ENCODE measurements at regions not wholly inside any gene's neighbourhood (a gene's known extent, or its start where the extent isn't known, plus 50 kb on each side); places are given as distances from the start of the nearest gene placed in this dataset.

DNA sequence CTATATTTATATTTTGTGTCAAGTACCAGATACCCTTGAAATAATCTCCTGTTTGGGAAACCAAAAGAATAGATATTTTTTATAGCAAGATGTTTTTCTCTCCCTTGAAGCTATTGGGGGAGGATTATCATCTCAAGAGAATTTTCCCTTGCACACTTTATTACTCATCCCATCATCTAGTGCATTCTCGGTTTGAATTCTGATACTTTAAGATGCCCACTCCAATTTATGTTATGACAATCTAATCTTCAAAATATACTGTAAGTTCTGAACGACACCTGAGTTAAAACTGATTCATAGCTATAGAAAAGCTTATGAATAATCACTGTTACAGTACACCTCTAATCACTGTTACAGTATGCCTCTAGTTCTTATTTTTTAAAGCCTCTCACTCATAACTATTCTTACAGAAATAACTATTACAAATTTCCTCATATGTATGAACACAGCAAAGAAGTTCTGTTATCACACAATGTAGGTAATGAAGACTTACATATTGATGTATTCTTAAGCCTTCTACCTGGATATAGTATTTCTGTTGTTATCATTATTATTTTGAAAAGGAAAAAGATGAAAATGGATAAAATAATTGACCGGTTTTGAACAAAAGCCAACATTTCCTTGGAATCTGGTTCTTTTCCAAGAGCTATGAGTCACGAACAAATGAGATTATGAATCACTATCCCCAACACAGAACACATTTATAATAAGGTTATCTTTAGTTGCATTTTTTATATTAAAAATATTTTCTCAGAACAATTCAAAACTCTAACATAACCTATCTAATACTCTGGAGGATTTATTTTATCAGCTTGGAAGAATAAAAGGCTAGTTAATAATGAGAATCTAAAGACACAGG, 72.3 kb upstream of the FAM13C start (continued):
- TF ChIP-seq, protein P1, sequence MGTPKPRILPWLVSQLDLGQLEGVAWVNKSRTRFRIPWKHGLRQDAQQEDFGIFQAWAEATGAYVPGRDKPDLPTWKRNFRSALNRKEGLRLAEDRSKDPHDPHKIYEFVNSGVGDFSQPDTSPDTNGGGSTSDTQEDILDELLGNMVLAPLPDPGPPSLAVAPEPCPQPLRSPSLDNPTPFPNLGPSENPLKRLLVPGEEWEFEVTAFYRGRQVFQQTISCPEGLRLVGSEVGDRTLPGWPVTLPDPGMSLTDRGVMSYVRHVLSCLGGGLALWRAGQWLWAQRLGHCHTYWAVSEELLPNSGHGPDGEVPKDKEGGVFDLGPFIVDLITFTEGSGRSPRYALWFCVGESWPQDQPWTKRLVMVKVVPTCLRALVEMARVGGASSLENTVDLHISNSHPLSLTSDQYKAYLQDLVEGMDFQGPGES (IDR thresholded peaks at IDR 0.05; ENCODE audit: low read depth, low read length) = no peak
- TF ChIP-seq POLR2AphosphoS5 (IDR thresholded peaks at IDR 0.05; ENCODE audit: low read depth, low read length) (peak; percentile 48; the same call in 1 of the 2 replicates), JUND (IDR thresholded peaks at IDR 0.05) (peak; percentile 88), USF1 (IDR thresholded peaks at IDR 0.05; ENCODE audit: borderline replicate concordance, low read depth) (no peak), EP300 (IDR thresholded peaks at IDR 0.05; ENCODE audit: borderline replicate concordance in 1 of 2, low read depth in 1 of 2, low read length in 1 of 2) (peak; percentile 72 to 83), SMC3 (IDR thresholded peaks at IDR 0.05; ENCODE audit: low read depth, low read length) (no peak), GABPA (IDR thresholded peaks at IDR 0.05; ENCODE audit: low read depth) (no peak), NRF1 (IDR thresholded peaks at IDR 0.05; ENCODE audit: low read depth, low read length) (no peak), PBX3 (IDR thresholded peaks at IDR 0.05) (peak; percentile 86)

GRCh38 chr10:59433720-59434428, 71.5 kb upstream of the FAM13C start:
- WGBS (ENCODE audit: low lambda C conversion rate) = 79% methylated on average over 2 of the region's 2 CpGs
- no peak overlapping the region for H3K4me3 ChIP-seq (ENCODE audit: low read depth in 2 of 2, low read length in 1 of 2)

More at GRCh38 chr10:59433720-59434428, 71.5 kb upstream of the FAM13C start:
- no peaks in the 10 kb centered on the region for H3K9me2 ChIP-seq
- TF ChIP-seq NRF1 (IDR thresholded peaks at IDR 0.05; ENCODE audit: low read depth, low read length) (no peak), FOXM1 (IDR thresholded peaks at IDR 0.05; ENCODE audit: low read depth) (no peak), RFX5 (IDR thresholded peaks at IDR 0.05; ENCODE audit: low read length) (no peak), TCF12 (IDR thresholded peaks at IDR 0.05) (peak; percentile 35; the same call in 1 of the 2 replicates), RXRA (IDR thresholded peaks at IDR 0.05; ENCODE audit: borderline replicate concordance, low read depth) (no peak), MEF2A (IDR thresholded peaks at IDR 0.05; ENCODE audit: borderline replicate concordance, low read depth) (no peak), MXI1 (IDR thresholded peaks at IDR 0.05; ENCODE audit: low read depth, low read length) (no peak), TEAD4 (IDR thresholded peaks at IDR 0.05; ENCODE audit: borderline replicate concordance, insufficient read depth) (no peak), JUND (IDR thresholded peaks at IDR 0.05) (no peak), RCOR1 (IDR thresholded peaks at IDR 0.05; ENCODE audit: low read length) (no peak), EP300 (IDR thresholded peaks at IDR 0.05; ENCODE audit: borderline replicate concordance in 1 of 2, low read depth in 1 of 2, low read length in 1 of 2) (no peak), PBX3 (IDR thresholded peaks at IDR 0.05) (peak; percentile 41; the same call in 1 of the 2 replicates), RAD21 (IDR thresholded peaks at IDR 0.05; ENCODE audit: low read length) (no peak), EZH2phosphoT487 (IDR thresholded peaks at IDR 0.05; ENCODE audit: borderline replicate concordance, low read depth) (no peak)
- TF ChIP-seq, protein P2, sequence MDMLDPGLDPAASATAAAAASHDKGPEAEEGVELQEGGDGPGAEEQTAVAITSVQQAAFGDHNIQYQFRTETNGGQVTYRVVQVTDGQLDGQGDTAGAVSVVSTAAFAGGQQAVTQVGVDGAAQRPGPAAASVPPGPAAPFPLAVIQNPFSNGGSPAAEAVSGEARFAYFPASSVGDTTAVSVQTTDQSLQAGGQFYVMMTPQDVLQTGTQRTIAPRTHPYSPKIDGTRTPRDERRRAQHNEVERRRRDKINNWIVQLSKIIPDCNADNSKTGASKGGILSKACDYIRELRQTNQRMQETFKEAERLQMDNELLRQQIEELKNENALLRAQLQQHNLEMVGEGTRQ (IDR thresholded peaks at IDR 0.05; ENCODE audit: borderline replicate concordance, low read depth, low read length) = no peak
- TF ChIP-seq, protein P3, sequence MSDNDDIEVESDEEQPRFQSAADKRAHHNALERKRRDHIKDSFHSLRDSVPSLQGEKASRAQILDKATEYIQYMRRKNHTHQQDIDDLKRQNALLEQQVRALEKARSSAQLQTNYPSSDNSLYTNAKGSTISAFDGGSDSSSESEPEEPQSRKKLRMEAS (IDR thresholded peaks at IDR 0.05; ENCODE audit: low read depth) = no peak
- peaks cover 23% of the 10 kb centered on the region for H3F3A ChIP-seq (replicated peaks; ENCODE audit: insufficient read depth)
- H3K4me2 ChIP-seq = peak overlapping the region; percentile 60
- DNase-seq = no peak
- peaks cover 12 to 39% of the 10 kb centered on the region in 2 experiments for H3K4me1 ChIP-seq (ENCODE audit: control insufficient read depth in 1 of 2, insufficient read depth in 2 of 2, low read depth in 1 of 2, low read length in 1 of 2)
- H4K20me1 ChIP-seq (ENCODE audit: insufficient read depth) = no peaks in the 10 kb centered on the region
- H3K9ac ChIP-seq = no peak overlapping the region
- no peaks in the 10 kb centered on the region for H3K27me3 ChIP-seq (ENCODE audit: insufficient read depth)
- peak overlapping the region; percentile 79 to 92; a peak in 3 of 4 replicates for H3K27ac ChIP-seq (ENCODE audit: low read depth in 2 of 2, low read length in 1 of 2)
- no peak overlapping the region for H2AFZ ChIP-seq (ENCODE audit: low read depth)
- ChIA-PET CTCF (interaction anchor here (1.2 to 1.4 kb wide), 3 partner anchors 147 to 189 kb away, joined by 3 to 5 read pairs (median 4); no protein-coding TSS in a partner anchor), POLR2A (no interaction called here)
- no peaks in the 10 kb centered on the region for H3K79me2 ChIP-seq (ENCODE audit: insufficient read depth)
- no peaks in the 10 kb centered on the region for H3K36me3 ChIP-seq (replicated peaks in 1 of 2; ENCODE audit: control insufficient read depth in 1 of 2, insufficient read depth in 2 of 2, low read length in 1 of 2)
- no peaks in the 10 kb centered on the region for H3K9me3 ChIP-seq

Measured in SK-N-SH (cell line).